NT2/D1 (cell line): ENCODE measurements at regions not wholly inside any gene's neighbourhood (a gene's known extent, or its start where the extent isn't known, plus 50 kb on each side); places are given as distances from the start of the nearest gene placed in this dataset.

ENCODE experiments used
- DNase-seq: peaks from one replicate; pipeline ENCODE4 v3.0.0-alpha.2; 2011; ENCODE audit warnings: low read depth, low spot score
- H3K27me3 ChIP-seq: 2 replicates; pipeline ENCODE4 v1.6.0; 2011; ENCODE audit warnings: mild to moderate bottlenecking; ENCODE audit not compliant: insufficient read length, insufficient read depth
- H3K36me3 ChIP-seq: 2 replicates; pipeline ENCODE4 v1.6.1; 2011; ENCODE audit warnings: mild to moderate bottlenecking, low read length, mixed read lengths; ENCODE audit not compliant: insufficient read depth, insufficient read length
- H3K4me1 ChIP-seq: 2 replicates; pipeline ENCODE4 v1.5.1; 2011; ENCODE audit not compliant: insufficient read depth, insufficient read length
- H3K4me3 ChIP-seq: 2 replicates; pipeline ENCODE4 v1.5.1; 2011; ENCODE audit warnings: low read depth; ENCODE audit not compliant: insufficient read length
- H3K9ac ChIP-seq: 2 replicates; pipeline ENCODE4 v1.6.0; 2011; ENCODE audit warnings: low read depth; ENCODE audit not compliant: insufficient read length
- H3K9me3 ChIP-seq: 2 replicates; pipeline ENCODE4 v1.5.1; 2011; ENCODE audit warnings: mild to moderate bottlenecking, low read length; ENCODE audit not compliant: insufficient read depth
- SUZ12 ChIP-seq: IDR thresholded peaks from 2 replicates; pipeline ENCODE4 v1.6.1; 2011; ENCODE audit not compliant: insufficient read length, insufficient read depth; ENCODE audit errors: extremely low read depth
- YY1 ChIP-seq: IDR thresholded peaks from 2 replicates; pipeline ENCODE4 v1.6.1; 2011; ENCODE audit not compliant: insufficient read length, insufficient read depth
- ZNF274 ChIP-seq: IDR thresholded peaks from 2 replicates; pipeline ENCODE4 v1.6.1; 2011; ENCODE audit warnings: mild to moderate bottlenecking, low read depth, low read length

DNA sequence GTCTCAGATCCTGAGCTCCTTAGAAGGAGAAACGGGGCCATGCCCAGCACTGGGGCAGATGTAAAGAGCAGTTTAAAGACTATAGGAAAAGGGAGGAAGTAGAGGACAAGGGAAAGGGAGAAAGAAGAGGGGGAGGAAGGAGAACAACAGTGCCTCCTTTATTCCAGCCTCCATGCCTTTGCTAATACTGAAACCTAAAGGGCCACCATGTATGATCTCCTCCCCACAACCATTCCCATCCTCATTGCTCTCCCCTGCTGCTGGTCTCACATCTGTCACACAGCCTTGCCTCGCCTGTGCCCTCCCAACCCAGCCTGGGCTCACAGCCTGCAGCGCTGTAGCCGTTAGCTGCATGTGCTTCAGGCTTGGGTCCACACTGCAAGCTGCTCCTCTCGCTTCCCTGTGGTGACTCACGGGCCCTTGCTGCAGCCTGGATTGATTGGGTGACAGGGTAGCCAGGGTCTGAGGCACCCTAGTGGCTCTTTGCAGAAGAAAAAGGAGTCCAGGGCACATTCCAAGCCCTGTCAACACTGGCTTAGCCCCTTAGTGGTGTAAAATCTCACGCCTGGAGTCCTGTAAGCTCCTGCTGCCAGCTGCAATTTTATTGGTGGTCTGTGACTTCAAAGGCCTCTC lies 281.9 kb downstream of the SRBD1 start:
- Histone ChIP-seq H3K9ac (no peak overlapping the region), H3K9me3 (peaks cover 5% of the 10 kb centered on the region; the same call in 1 of the 2 replicates)
- DNase-seq = no peak

DNA sequence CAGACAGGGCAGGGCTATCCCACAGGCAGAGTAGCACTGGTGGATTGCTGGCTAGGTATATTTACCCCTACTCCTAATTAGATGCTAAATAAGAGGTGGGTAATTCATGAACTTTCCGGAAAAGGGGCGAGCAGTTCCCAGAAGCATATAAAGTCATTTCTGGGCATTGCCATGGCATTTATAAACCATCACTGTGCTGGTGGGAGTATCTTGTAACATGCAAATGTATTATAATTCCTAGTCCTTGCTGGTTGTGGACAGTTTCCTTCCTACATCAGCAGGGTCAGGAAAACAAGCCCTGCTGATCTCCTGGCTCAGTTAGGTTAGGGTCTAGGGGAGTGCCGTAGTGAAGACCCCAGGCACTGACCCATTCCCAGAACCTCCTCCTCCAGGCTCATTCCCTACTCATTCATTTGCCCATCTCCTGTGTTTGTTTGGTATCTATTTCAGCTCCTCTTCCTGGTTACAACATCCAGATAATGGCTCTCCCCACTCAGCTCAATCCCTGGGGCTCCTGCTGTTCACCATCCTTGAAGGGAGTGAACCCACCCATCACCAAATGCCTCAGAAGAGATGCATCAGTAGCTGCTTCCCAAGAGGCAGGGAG lies 282.7 kb downstream of the SRBD1 start:
- Histone ChIP-seq H3K9ac (no peak overlapping the region), H3K9me3 (peaks cover 5% of the 10 kb centered on the region; the same call in 1 of the 2 replicates), H3K4me1 (peaks cover 2% of the 10 kb centered on the region), H3K36me3 (no peaks in the 10 kb centered on the region), H3K4me3 (no peak overlapping the region), H3K27me3 (no peaks in the 10 kb centered on the region)
- no peak for DNase-seq
- TF ChIP-seq ZNF274 = no peak
- no peak for TF ChIP-seq SUZ12
- no peak for TF ChIP-seq YY1

More for the DNA sequence above, 281.9 kb downstream of the SRBD1 start:
- no peaks in the 10 kb centered on the region for H3K27me3 ChIP-seq
- H3K36me3 ChIP-seq = no peaks in the 10 kb centered on the region
- peaks cover 2% of the 10 kb centered on the region for H3K4me1 ChIP-seq
- no peak overlapping the region for H3K4me3 ChIP-seq
- TF ChIP-seq SUZ12 = no peak
- TF ChIP-seq YY1 = no peak
- no peak for TF ChIP-seq ZNF274

DNA sequence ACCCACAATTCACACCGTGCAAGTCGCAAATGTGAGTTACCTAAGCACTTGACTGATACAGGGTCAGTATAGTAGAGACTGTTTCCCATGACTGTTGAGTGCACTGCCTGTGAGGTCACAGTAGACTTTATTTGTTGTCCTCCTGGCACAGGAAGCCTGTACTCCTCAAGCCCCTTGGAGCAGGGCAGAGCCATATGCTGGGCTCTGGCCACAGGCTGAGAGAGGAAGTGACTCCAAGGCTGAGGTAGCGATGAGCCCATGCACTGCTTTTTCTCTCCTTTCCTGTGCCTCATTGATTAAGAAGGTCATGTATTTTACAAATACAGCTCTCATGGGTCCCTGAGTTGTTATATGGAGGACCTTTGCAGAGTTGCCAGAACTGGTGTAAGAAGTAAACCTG lies 287.7 kb downstream of the SRBD1 start:
- peaks cover 2% of the 10 kb centered on the region for H3K4me1 ChIP-seq
- H3K4me3 ChIP-seq = no peak overlapping the region
- no peak for TF ChIP-seq YY1
- no peak for TF ChIP-seq SUZ12
- no peak for TF ChIP-seq ZNF274
- no peaks in the 10 kb centered on the region for H3K36me3 ChIP-seq
- peaks cover 5% of the 10 kb centered on the region; the same call in 1 of the 2 replicates for H3K9me3 ChIP-seq
- H3K27me3 ChIP-seq = no peaks in the 10 kb centered on the region
- no peak for DNase-seq
- H3K9ac ChIP-seq = no peak overlapping the region

DNA sequence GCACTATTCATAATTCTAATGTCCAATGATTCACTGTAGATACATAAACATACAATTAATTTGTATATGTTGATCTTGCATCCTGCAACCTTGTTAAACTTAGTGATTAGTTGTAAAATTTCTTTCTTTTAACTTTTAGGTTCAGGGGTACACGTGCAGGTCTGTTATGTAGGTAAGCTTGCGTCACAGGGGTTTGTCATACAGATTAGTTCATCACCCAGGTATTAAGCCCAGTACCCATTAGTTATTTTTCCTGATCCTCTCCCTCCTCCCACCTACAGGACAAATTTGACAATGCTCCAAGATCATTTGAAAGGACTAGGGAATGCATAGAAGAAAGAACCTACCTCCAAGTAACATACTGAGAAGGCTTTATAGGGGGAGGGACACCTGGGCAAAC lies 290.1 kb downstream of the SRBD1 start:
- Histone ChIP-seq H3K9me3 (no peaks in the 10 kb centered on the region; the same call in 1 of the 2 replicates), H3K4me3 (no peak overlapping the region)
- TF ChIP-seq SUZ12 (no peak), ZNF274 (no peak), YY1 (no peak)

DNA sequence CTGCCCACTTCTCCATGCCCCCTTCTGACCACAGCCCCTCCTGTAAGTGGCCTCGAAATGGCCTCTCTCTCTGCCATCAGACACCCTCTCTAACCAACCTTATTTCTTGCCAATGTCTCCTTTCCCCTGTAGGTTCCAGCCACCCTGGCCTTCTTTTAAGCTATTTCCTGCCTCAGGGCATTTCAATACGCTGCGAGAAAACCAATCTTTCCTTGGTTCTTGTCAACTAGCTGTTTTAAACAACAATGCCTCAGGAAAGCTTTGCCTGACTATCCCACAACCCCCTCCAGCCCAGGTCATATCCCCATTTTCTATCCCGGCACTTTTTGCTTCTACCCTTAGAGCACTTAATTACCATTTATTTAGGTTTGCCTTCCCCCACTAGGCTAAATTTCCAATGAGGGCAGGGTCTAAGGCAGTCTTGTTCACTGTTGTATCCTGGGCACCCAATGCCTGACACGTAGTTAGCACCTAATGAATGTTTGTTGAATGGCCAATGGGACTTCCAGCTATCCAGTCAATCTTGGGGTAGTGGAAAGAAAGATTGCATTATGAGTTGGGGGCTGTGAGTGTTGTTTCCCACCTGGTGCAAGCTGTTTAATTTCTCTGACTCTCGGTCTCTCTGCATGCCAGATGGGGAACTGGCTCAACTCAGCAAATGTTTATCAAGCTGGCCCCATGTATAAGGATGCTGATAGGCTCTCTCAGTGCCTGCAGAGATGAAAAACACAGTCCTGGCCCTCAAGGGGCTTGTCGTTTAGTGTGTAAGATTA lies 291.2 kb downstream of the SRBD1 start:
- no peak for TF ChIP-seq SUZ12
- no peak for TF ChIP-seq YY1
- TF ChIP-seq ZNF274 = no peak
- H3K4me1 ChIP-seq = peaks cover 2% of the 10 kb centered on the region
- no peak overlapping the region for H3K4me3 ChIP-seq
- no peaks in the 10 kb centered on the region; the same call in 1 of the 2 replicates for H3K9me3 ChIP-seq
- no peak overlapping the region for H3K9ac ChIP-seq
- DNase-seq = peak; percentile 25
- H3K27me3 ChIP-seq = no peaks in the 10 kb centered on the region
- H3K36me3 ChIP-seq = no peaks in the 10 kb centered on the region

More for the DNA sequence above, 290.1 kb downstream of the SRBD1 start:
- Histone ChIP-seq H3K4me1 (peaks cover 2% of the 10 kb centered on the region), H3K36me3 (no peaks in the 10 kb centered on the region), H3K27me3 (no peaks in the 10 kb centered on the region), H3K9ac (no peak overlapping the region)
- no peak for DNase-seq

DNA sequence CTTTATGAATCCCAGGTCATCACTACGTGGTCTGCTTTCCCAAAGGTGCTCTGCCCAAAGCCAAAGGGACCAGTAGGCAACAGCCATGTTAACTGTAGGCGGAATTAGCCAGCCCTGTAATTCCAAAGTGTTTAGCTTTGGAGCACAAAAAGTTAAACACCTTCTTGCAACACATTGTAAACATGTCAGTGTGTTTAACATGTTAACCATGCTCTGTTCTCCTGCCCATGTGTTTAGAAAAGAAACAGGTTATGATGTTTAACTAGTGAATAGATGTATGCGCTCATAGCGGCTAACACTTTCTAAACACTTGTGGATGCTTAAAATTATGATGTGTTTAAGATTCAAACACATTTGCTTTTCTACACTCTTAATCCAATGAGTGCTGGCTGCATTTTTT lies 292.4 kb downstream of the SRBD1 start:
- peaks cover 2% of the 10 kb centered on the region for H3K4me1 ChIP-seq
- no peaks in the 10 kb centered on the region for H3K27me3 ChIP-seq
- H3K36me3 ChIP-seq = no peaks in the 10 kb centered on the region
- no peaks in the 10 kb centered on the region; the same call in 1 of the 2 replicates for H3K9me3 ChIP-seq
- TF ChIP-seq YY1 (no peak), SUZ12 (no peak), ZNF274 (no peak)
- no peak overlapping the region for H3K9ac ChIP-seq
- no peak overlapping the region for H3K4me3 ChIP-seq
- DNase-seq = no peak

DNA sequence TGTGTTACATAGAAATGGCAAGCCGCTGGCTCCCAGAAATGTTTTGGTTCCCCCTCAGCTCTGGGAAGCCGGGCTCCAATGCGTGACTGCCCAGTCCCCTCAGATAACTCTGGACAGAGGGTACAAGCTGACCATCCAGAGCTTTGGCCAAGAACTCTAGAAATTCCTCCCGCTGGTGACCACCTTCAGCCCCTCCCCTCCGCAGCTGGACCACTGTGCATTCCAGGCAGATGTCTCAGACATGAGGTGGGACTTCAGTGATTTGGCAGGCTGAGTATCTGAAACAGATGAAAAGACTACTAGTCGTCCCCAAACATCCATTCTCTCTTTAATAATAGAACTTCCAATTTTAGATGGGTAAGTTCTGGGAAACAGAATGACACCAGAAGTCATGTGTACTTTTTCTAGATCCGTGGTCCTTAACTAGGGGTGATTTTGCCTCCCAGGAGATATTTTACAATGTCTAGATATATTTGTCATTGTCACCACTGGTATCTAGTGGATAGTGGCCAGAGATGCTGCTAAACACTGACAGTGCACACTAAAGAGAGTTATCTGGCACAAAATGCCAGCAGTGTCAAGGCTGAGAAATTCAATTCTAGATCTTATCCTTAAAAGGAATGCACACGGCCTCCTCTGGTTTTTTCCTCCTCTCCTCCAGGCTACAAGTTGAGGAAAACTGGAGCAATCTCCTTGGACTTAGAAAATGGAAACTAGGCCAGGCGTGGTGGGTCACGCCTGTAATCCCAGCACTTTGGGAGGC lies 294.3 kb downstream of the SRBD1 start:
- no peaks in the 10 kb centered on the region; the same call in 1 of the 2 replicates for H3K9me3 ChIP-seq
- peaks cover 2% of the 10 kb centered on the region for H3K4me1 ChIP-seq
- H3K4me3 ChIP-seq = no peak overlapping the region
- H3K27me3 ChIP-seq = no peaks in the 10 kb centered on the region
- no peak for TF ChIP-seq SUZ12
- TF ChIP-seq YY1 = no peak
- no peak overlapping the region for H3K9ac ChIP-seq
- no peaks in the 10 kb centered on the region for H3K36me3 ChIP-seq
- no peak for DNase-seq
